NT2/D1 (cell line): ENCODE measurements at regions not wholly inside any gene's neighbourhood (a gene's known extent, or its start where the extent isn't known, plus 50 kb on each side); places are given as distances from the start of the nearest gene placed in this dataset.

Experiments used
- DNase-seq: peaks from one replicate; pipeline ENCODE4 v3.0.0-alpha.2; 2011; ENCODE audit warnings: low read depth, low spot score
- H3K27me3 ChIP-seq: 2 replicates; pipeline ENCODE4 v1.6.0; 2011; ENCODE audit warnings: mild to moderate bottlenecking; ENCODE audit not compliant: insufficient read length, insufficient read depth
- H3K36me3 ChIP-seq: 2 replicates; pipeline ENCODE4 v1.6.1; 2011; ENCODE audit warnings: mild to moderate bottlenecking, low read length, mixed read lengths; ENCODE audit not compliant: insufficient read depth, insufficient read length
- H3K4me1 ChIP-seq: 2 replicates; pipeline ENCODE4 v1.5.1; 2011; ENCODE audit not compliant: insufficient read depth, insufficient read length
- H3K4me3 ChIP-seq: 2 replicates; pipeline ENCODE4 v1.5.1; 2011; ENCODE audit warnings: low read depth; ENCODE audit not compliant: insufficient read length
- H3K9ac ChIP-seq: 2 replicates; pipeline ENCODE4 v1.6.0; 2011; ENCODE audit warnings: low read depth; ENCODE audit not compliant: insufficient read length
- H3K9me3 ChIP-seq: 2 replicates; pipeline ENCODE4 v1.5.1; 2011; ENCODE audit warnings: mild to moderate bottlenecking, low read length; ENCODE audit not compliant: insufficient read depth
- SUZ12 ChIP-seq: IDR thresholded peaks from 2 replicates; pipeline ENCODE4 v1.6.1; 2011; ENCODE audit not compliant: insufficient read length, insufficient read depth; ENCODE audit errors: extremely low read depth
- YY1 ChIP-seq: IDR thresholded peaks from 2 replicates; pipeline ENCODE4 v1.6.1; 2011; ENCODE audit not compliant: insufficient read length, insufficient read depth
- ZNF274 ChIP-seq: IDR thresholded peaks from 2 replicates; pipeline ENCODE4 v1.6.1; 2011; ENCODE audit warnings: mild to moderate bottlenecking, low read depth, low read length

GRCh38 chr13:21984156-21984555 is 313.3 kb downstream of the FGF9 start:
- Histone ChIP-seq H3K9me3 (no peaks in the 10 kb centered on the region), H3K36me3 (no peaks in the 10 kb centered on the region), H3K27me3 (no peaks in the 10 kb centered on the region), H3K4me1 (no peaks in the 10 kb centered on the region), H3K4me3 (no peak overlapping the region), H3K9ac (no peak overlapping the region)
- no peak for DNase-seq
- no peak for TF ChIP-seq ZNF274
- TF ChIP-seq SUZ12: no peak
- no peak for TF ChIP-seq YY1

- TF ChIP-seq ZNF274 (no peak), SUZ12 (no peak), YY1 (no peak)
- H3K4me1 ChIP-seq: no peaks in the 10 kb centered on the region
- no peak overlapping the region for H3K9ac ChIP-seq
- no peaks in the 10 kb centered on the region for H3K9me3 ChIP-seq
- H3K4me3 ChIP-seq: no peak overlapping the region
- no peaks in the 10 kb centered on the region for H3K27me3 ChIP-seq
- DNase-seq: no peak
- H3K36me3 ChIP-seq: no peaks in the 10 kb centered on the region
Measured at GRCh38 chr13:21986602-21987001, 315.7 kb downstream of the FGF9 start.

- no peak for TF ChIP-seq ZNF274
- no peak for TF ChIP-seq SUZ12
- no peak overlapping the region for H3K4me3 ChIP-seq
Measured at GRCh38 chr13:21987793-21988192, 316.9 kb downstream of the FGF9 start.

GRCh38 chr13:21988624-21989023 is 317.8 kb downstream of the FGF9 start:
- no peak for DNase-seq
- Histone ChIP-seq H3K9me3 (no peaks in the 10 kb centered on the region), H3K36me3 (no peaks in the 10 kb centered on the region), H3K4me3 (no peak overlapping the region), H3K9ac (no peak overlapping the region), H3K4me1 (no peaks in the 10 kb centered on the region), H3K27me3 (no peaks in the 10 kb centered on the region)
- TF ChIP-seq ZNF274: no peak
- no peak for TF ChIP-seq SUZ12
- TF ChIP-seq YY1: no peak

More at GRCh38 chr13:21987793-21988192, 316.9 kb downstream of the FGF9 start:
- Histone ChIP-seq H3K9ac (no peak overlapping the region), H3K4me1 (no peaks in the 10 kb centered on the region), H3K9me3 (no peaks in the 10 kb centered on the region), H3K27me3 (no peaks in the 10 kb centered on the region), H3K36me3 (no peaks in the 10 kb centered on the region)
- DNase-seq: no peak

GRCh38 chr13:21996049-21996448 is 325.2 kb downstream of the FGF9 start:
- no peaks in the 10 kb centered on the region for H3K9me3 ChIP-seq
- H3K36me3 ChIP-seq: no peaks in the 10 kb centered on the region
- H3K9ac ChIP-seq: no peak overlapping the region
- no peaks in the 10 kb centered on the region for H3K27me3 ChIP-seq
- TF ChIP-seq SUZ12 (no peak), ZNF274 (no peak), YY1 (no peak)
- DNase-seq: no peak
- H3K4me1 ChIP-seq: no peaks in the 10 kb centered on the region
- no peak overlapping the region for H3K4me3 ChIP-seq

- Histone ChIP-seq H3K4me1 (no peaks in the 10 kb centered on the region), H3K27me3 (no peaks in the 10 kb centered on the region), H3K36me3 (no peaks in the 10 kb centered on the region), H3K4me3 (no peak overlapping the region), H3K9ac (no peak overlapping the region), H3K9me3 (no peaks in the 10 kb centered on the region)
- no peak for TF ChIP-seq ZNF274
- no peak for DNase-seq
Measured at GRCh38 chr13:21997726-21998125, 326.9 kb downstream of the FGF9 start.

- no peak for DNase-seq
- Histone ChIP-seq H3K4me1 (no peaks in the 10 kb centered on the region), H3K27me3 (no peaks in the 10 kb centered on the region), H3K9me3 (no peaks in the 10 kb centered on the region), H3K4me3 (no peak overlapping the region), H3K9ac (no peak overlapping the region), H3K36me3 (no peaks in the 10 kb centered on the region)
- TF ChIP-seq SUZ12 (no peak), ZNF274 (no peak), YY1 (no peak)
Measured at GRCh38 chr13:21998279-21998990, 327.6 kb downstream of the FGF9 start.

GRCh38 chr13:21999666-22000065 is 328.8 kb downstream of the FGF9 start:
- no peaks in the 10 kb centered on the region for H3K4me1 ChIP-seq
- no peak overlapping the region for H3K9ac ChIP-seq
- no peaks in the 10 kb centered on the region for H3K27me3 ChIP-seq
- H3K36me3 ChIP-seq: no peaks in the 10 kb centered on the region
- H3K4me3 ChIP-seq: no peak overlapping the region
- H3K9me3 ChIP-seq: no peaks in the 10 kb centered on the region
- TF ChIP-seq ZNF274: no peak
- no peak for TF ChIP-seq YY1
- TF ChIP-seq SUZ12: no peak
- no peak for DNase-seq
